Liver (tissue), 8 donors: ENCODE measurements at regions not wholly inside any gene's neighbourhood (a gene's known extent, or its start where the extent isn't known, plus 50 kb on each side); places are given as distances from the start of the nearest gene placed in this dataset.

ENCODE experiments used
- DNase-seq: peaks from one replicate; pipeline ENCODE4 v3.0.0-alpha.2; 2017; ENCODE audit warnings: low spot score
- H3K27ac ChIP-seq, 2 donors: one replicate each; pipeline ENCODE4 v1.7.0; 2013; ENCODE audit warnings: inconsistent platforms in 2 of 2, low read length in 2 of 2, control low read depth in 1 of 2, low read depth in 1 of 2, mild to moderate bottlenecking in 1 of 2
- H3K27me3 ChIP-seq, 4 donors: one replicate each; pipeline versions ENCODE4 v1.6.1 to v1.7.0; 2013; ENCODE audit warnings: low read length in 3 of 4, inconsistent platforms in 1 of 4, mild to moderate bottlenecking in 1 of 4, moderate library complexity in 1 of 4; ENCODE audit not compliant: control insufficient read depth in 4 of 4, insufficient read depth in 4 of 4
- H3K36me3 ChIP-seq, 4 donors: one replicate each; pipeline versions ENCODE4 v1.6.1 to v1.7.0; 2013; ENCODE audit warnings: low read length in 3 of 4, mild to moderate bottlenecking in 3 of 4, low read depth in 1 of 4, moderate library complexity in 1 of 4; ENCODE audit not compliant: control insufficient read depth in 4 of 4, insufficient read depth in 3 of 4
- H3K4me1 ChIP-seq, 4 donors: one replicate each; pipeline versions ENCODE4 v1.6.1 to v1.7.0; 2013; ENCODE audit warnings: low read length in 3 of 4, mild to moderate bottlenecking in 3 of 4, moderate library complexity in 1 of 4; ENCODE audit not compliant: control insufficient read depth in 4 of 4, insufficient read depth in 4 of 4
- H3K4me3 ChIP-seq, 3 donors: one replicate each; pipeline versions ENCODE4 v1.6.1 to v1.7.0; 2013; ENCODE audit warnings: low read length in 3 of 3, control low read depth in 1 of 3, low read depth in 1 of 3, mild to moderate bottlenecking in 1 of 3
- H3K9ac ChIP-seq, 2 donors: one replicate each; pipeline ENCODE4 v1.7.0; 2013; ENCODE audit warnings: low read length in 2 of 2, mild to moderate bottlenecking in 2 of 2, moderate library complexity in 2 of 2, control low read depth in 1 of 2, low read depth in 1 of 2
- H3K9me3 ChIP-seq, 4 donors: one replicate each; pipeline versions ENCODE4 v1.6.1 to v1.7.0; 2013; ENCODE audit warnings: low read length in 3 of 4; ENCODE audit not compliant: control insufficient read depth in 4 of 4
- CTCF ChIP-seq: fragments of 150-350 bp; IDR thresholded peaks from 2 replicates; pipeline ENCODE4 v1.5.1; 2017; ENCODE audit warnings: improper control_type of control experiment, low read depth, low read length; ENCODE audit not compliant: missing input control
- EGR1 ChIP-seq, 2 donors: IDR thresholded peaks; 2 replicates each; pipeline ENCODE4 v1.6.1; 2016 to 2018; ENCODE audit warnings: antibody characterized with exemption in 2 of 2, low read depth in 2 of 2
- FOXA1 ChIP-seq: IDR thresholded peaks from 2 replicates; pipeline ENCODE4 v1.6.1; 2016; ENCODE audit warnings: antibody characterized with exemption
- FOXA2 ChIP-seq: IDR thresholded peaks from 2 replicates; pipeline ENCODE4 v1.6.1; 2016; ENCODE audit warnings: antibody characterized with exemption
- GABPA ChIP-seq, 2 donors: IDR thresholded peaks in 1 of 2; conservative IDR thresholded peaks in 1 of 2; 2 replicates each; pipeline ENCODE4 v1.6.1; 2016; ENCODE audit warnings: antibody characterized with exemption in 2 of 2, mild to moderate bottlenecking in 1 of 2, moderate library complexity in 1 of 2
- HNF4G ChIP-seq: IDR thresholded peaks from 2 replicates; pipeline ENCODE4 v1.6.1; 2016; ENCODE audit warnings: antibody characterized with exemption
- JUND ChIP-seq, 2 donors: IDR thresholded peaks; 2 replicates each; pipeline ENCODE4 v1.6.1; 2016; ENCODE audit warnings: antibody characterized with exemption in 2 of 2
- MAX ChIP-seq: IDR thresholded peaks from 2 replicates; pipeline ENCODE4 v1.6.1; 2016; ENCODE audit warnings: antibody characterized with exemption
- NR2F2 ChIP-seq: IDR thresholded peaks from 2 replicates; pipeline ENCODE4 v1.6.1; 2016; ENCODE audit warnings: antibody characterized with exemption
- REST ChIP-seq: IDR thresholded peaks from 2 replicates; pipeline ENCODE4 v1.6.1; 2016; ENCODE audit warnings: antibody characterized with exemption, mild to moderate bottlenecking
- RXRA ChIP-seq, 2 donors: IDR thresholded peaks; 2 replicates each; pipeline ENCODE4 v1.6.1; 2017 to 2018; ENCODE audit warnings: antibody characterized with exemption in 2 of 2, mild to moderate bottlenecking in 1 of 2
- SP1 ChIP-seq: IDR thresholded peaks from 2 replicates; pipeline ENCODE4 v1.6.1; 2018; ENCODE audit warnings: antibody characterized with exemption, mild to moderate bottlenecking
- YY1 ChIP-seq: IDR thresholded peaks from 2 replicates; pipeline ENCODE4 v1.6.1; 2016; ENCODE audit warnings: antibody characterized with exemption, mild to moderate bottlenecking
- ZBTB33 ChIP-seq: IDR thresholded peaks from 2 replicates; pipeline ENCODE4 v1.6.1; 2016; ENCODE audit warnings: antibody characterized with exemption
- WGBS: extraction: QIAGEN DNeasy Blood & Tissue Kit; methylation state at CpG from one replicate; pipeline ENCODE4 v1.1.7; 2013; 5-methylcytosine and 5-hydroxymethylcytosine counted together
- TF ChIP-seq, protein P1 (sequence below): IDR thresholded peaks from 2 replicates; pipeline ENCODE4 v1.6.1; 2016; ENCODE audit warnings: antibody characterized with exemption
- donor health status: healthy.
- donor health status: healthy.
- donor health status: healthy.
- donor health status: healthy.
- donor health status: healthy.

GRCh38 chr16:52074133-52074532 is 472.8 kb downstream of the TOX3 start:
- no peak for DNase-seq
- Histone ChIP-seq H3K27ac (no peak overlapping the region), H3K36me3 (no peaks in the 10 kb centered on the region), H3K27me3 (no peaks in the 10 kb centered on the region), H3K9me3 (no peaks in the 10 kb centered on the region), H3K9ac (no peak overlapping the region), H3K4me3 (no peak overlapping the region), H3K4me1 (no peaks in the 10 kb centered on the region)
- 95% methylated on average over 3 of the region's 3 CpGs for WGBS
- TF ChIP-seq CTCF = no peak
- TF ChIP-seq REST = no peak
- no peak for TF ChIP-seq NR2F2
- TF ChIP-seq ZBTB33 = no peak
- no peak for TF ChIP-seq FOXA1
- no peak for TF ChIP-seq SP1
- no peak for TF ChIP-seq JUND (IDR thresholded peaks at IDR 0.05)
- TF ChIP-seq HNF4G = no peak
- TF ChIP-seq, protein P1, sequence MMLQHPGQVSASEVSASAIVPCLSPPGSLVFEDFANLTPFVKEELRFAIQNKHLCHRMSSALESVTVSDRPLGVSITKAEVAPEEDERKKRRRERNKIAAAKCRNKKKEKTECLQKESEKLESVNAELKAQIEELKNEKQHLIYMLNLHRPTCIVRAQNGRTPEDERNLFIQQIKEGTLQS = no peak
- no peak for TF ChIP-seq YY1

DNA sequence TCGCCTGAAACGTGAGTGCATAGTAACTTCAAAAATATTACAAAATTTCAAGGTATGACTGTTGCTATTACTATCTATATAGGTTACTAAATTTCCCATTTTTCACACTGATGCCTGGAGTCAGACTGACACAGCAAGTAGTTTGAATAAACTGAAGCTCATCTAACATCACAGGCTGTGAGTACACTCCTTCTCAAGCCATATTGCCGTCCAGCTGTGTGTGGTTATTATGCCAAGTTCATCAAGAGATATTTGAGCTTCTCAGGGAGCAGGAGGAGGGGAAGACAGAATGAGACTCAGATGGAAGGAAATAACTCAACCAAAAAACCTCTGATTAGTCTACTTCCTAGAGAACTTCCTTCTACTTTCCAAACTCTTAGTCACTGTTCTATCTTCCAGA is 473.9 kb downstream of the TOX3 start:
- no peak for TF ChIP-seq RXRA (IDR thresholded peaks at IDR 0.05)
- no peak for TF ChIP-seq JUND (IDR thresholded peaks at IDR 0.05)
- no peak for TF ChIP-seq EGR1 (IDR thresholded peaks at IDR 0.05; ENCODE audit: low read depth in 2 of 2)
- no peak for TF ChIP-seq NR2F2
- TF ChIP-seq REST = no peak
- no peak for TF ChIP-seq FOXA2
- no peak for TF ChIP-seq HNF4G
- no peak for TF ChIP-seq GABPA (IDR thresholded peaks at IDR 0.05 in 1 of 2, conservative IDR thresholded peaks at IDR 0.05 in 1 of 2)
- no peak for TF ChIP-seq MAX
- no peak for TF ChIP-seq SP1
- Histone ChIP-seq H3K27me3 (no peaks in the 10 kb centered on the region), H3K36me3 (no peaks in the 10 kb centered on the region), H3K9me3 (no peaks in the 10 kb centered on the region), H3K4me1 (peaks cover 0 to 11% (median 7%) of the 10 kb centered on the region in 4 donors), H3K9ac (no peak overlapping the region), H3K4me3 (no peak overlapping the region), H3K27ac (no peak overlapping the region)
- no peak for DNase-seq
- WGBS = 82% methylated on average over 3 of the region's 3 CpGs
